HG03575 (cell line): ENCODE measurements at regions not wholly inside any gene's neighbourhood (a gene's known extent, or its start where the extent isn't known, plus 50 kb on each side); places are given as distances from the start of the nearest gene placed in this dataset.

ENCODE experiments used
- ATAC-seq: cut with Tn5 transposase; IDR thresholded peaks from one replicate; pipeline ENCODE4 v1.9.1; 2021; ENCODE audit not compliant: unreplicated experiment, insufficient number of reproducible peaks, low FRiP score; ENCODE audit errors: extremely low read depth

DNA sequence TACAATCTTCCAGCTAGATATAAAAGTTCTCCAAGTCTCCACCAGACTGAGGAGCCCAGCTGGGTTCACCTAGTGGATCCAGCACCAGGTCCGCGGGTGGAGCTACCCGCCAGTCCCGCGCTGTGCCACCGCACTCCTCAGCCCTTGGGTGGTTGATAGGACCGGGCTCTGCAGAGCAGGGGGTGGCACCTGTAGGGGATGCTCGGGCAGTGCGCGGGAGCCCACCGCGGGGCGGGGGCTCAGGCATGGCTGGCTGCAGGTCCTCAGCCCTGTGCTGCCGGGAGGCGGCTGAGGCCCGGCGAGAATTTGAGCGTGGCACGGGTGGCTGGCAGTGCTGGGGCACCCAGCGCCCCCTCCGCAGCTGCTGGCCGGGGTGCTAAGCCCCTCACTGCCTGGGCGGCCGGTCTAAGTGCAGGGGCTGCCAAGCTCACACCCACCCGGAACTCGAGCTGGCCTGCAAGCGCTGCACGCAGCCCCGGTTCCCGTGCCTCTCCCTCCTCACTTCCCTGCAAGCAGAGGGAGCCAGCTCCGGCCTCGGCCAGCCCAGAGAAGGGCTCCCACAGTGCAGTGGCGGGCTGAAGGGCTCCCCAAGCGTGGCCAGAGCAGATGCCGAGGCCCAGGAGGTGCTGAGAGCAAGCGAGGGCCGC lies 542.8 kb upstream of the PCDH9 start:
- no peak for ATAC-seq

DNA sequence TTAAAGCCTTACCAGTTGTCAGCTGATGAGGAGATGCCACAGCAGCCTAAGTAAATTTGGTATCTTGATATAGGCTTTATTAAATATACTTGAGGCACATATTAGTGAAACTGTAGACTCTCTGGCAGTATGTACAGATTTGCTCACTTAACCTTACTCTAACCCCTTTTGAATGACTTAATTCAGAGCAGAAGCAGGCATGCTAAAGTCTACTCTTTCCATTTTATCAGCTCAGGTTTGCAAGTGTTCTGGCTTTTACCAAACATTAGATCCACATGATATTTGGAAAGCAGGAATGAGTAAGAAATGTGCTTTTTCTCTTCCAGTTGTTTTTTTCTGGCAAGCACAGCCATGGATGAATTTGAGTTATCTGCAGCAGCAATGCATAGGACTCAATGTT lies 541.0 kb upstream of the PCDH9 start:
- no peak for ATAC-seq

- ATAC-seq: no peak
Observed at GRCh38 chr13:67769987-67770341, 539.8 kb upstream of the PCDH9 start.

DNA sequence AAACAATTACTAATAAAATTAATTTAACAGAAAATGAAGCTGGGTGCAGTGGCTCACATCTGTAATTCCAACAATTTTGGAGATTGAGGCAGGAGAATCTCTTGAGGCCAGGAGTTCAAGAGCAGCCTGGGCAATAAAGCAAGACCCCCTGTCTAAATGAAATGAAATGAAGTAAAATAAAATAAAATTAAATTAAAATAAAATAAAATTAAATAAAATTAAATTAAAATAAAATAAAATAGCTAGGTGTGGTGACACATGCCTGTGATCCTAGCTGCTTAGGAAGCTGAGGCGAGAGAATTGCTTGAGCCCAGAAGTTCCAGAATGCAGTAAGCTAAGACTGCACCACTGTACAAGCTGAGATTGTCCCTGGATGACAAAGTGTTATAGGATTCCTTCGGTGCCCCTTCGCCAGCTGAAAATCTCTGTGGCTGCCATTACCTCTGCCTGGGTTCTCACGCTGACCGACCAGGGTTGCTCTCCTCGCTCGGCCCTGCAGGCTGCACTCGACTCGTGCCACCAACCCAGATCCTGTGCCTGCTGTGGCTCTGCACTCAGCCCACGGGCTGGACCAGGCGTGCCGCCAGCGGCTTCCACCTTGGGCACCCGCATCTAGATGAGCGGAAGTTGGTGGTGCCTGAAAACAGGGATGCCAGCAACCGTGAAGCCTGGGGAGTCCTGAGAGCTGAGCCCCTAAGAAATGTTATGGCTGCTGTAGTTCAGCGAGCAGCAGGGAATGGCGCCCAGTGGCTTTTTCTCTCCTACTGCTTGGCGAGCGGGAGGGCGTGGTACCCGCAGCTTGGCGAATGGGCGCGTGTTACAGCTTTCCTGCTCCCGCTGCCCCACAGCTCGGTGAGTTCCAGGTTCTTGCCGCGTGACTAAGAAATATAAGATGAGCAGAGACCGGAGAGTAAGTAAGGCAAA lies 539.2 kb upstream of the PCDH9 start:
- ATAC-seq: no peak

- ATAC-seq: no peak
Observed at GRCh38 chr13:67763984-67764383, 533.8 kb upstream of the PCDH9 start.

DNA sequence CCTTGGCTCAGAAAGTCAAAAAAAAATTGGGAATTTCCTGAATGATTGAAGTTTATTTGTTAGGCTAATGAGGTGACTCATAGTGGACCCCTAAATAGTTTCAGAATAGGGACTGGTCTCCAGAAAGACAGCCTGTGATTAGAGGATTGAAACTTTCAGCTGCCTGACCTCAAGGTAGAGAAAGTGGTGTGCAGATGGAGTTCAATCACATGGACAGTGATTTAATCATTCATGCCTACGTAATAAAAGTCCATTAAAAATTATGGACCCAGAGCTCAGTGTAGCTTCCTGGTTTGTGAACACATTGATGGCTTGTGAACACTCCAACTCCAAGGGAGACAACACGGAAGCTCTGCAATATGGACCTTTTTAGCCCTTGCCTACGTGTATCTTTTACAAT lies 533.2 kb upstream of the PCDH9 start:
- ATAC-seq: no peak

GRCh38 chr13:67758975-67759374 lies 528.8 kb upstream of the PCDH9 start:
- no peak for ATAC-seq

DNA sequence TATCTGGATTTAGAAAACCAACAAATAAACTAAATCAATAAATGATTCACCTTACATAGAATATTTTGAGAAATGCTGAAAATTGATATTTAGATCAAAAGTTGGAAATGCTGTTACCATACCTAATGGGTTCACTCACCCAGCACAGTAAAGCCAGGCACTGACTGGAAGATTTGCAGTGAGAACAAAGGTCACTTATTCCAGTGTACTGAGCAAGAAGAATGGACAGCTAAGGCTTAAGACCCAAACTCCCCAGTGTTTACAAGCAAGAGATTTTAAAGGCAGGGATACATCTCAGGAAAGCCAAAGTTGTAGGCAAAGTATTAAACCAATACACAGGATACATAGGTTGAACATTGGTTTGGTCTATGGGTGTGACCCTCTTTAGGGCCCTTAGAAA lies 523.9 kb upstream of the PCDH9 start:
- ATAC-seq: no peak

GRCh38 chr13:67752759-67753158 lies 522.6 kb upstream of the PCDH9 start:
- no peak for ATAC-seq

- no peak for ATAC-seq
Observed at GRCh38 chr13:67742478-67742877, 512.3 kb upstream of the PCDH9 start.

GRCh38 chr13:67740871-67741535 lies 510.9 kb upstream of the PCDH9 start:
- ATAC-seq: no peak

GRCh38 chr13:67736646-67737420 lies 506.7 kb upstream of the PCDH9 start:
- no peak for ATAC-seq

- no peak for ATAC-seq
Observed at GRCh38 chr13:67735651-67736050, 505.5 kb upstream of the PCDH9 start.

DNA sequence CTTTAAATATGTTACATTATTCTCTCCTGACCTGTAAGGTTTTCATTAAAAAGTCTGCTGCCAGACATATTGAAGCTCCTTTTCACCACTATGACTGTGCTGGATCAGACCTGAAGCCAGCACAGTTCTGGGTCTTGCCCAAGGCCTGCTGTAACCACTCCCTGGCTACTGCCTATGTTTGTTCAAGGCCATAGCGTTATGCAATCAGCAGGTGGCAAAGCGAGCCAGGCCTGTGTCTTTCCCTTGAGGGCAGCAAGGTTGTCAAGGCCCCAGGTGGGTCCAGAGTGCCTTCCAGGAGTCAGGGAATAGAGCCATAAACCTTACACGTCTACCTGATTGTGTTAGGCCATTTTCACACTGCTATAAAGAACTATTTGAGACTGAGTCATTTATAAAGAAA lies 496.8 kb upstream of the PCDH9 start:
- ATAC-seq: no peak

DNA sequence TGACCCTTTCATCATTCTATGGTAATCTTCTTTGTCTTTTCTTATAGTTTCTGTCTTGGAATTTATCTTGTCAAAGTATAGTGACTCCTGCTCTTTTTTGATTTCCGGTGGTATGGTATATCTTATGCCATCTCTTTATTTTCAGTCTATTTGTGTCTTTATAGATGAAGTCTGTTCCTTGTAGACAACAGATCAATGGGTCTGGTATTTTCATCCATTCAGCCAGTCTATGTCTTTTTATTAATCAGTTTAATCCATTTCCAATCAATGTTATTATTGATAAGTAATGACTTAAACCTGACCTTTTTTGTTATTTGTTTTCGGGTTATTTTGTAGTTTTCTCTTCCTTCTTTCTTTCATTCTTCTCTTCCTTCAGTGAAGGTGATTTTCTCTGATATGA lies 495.9 kb upstream of the PCDH9 start:
- no peak for ATAC-seq

DNA sequence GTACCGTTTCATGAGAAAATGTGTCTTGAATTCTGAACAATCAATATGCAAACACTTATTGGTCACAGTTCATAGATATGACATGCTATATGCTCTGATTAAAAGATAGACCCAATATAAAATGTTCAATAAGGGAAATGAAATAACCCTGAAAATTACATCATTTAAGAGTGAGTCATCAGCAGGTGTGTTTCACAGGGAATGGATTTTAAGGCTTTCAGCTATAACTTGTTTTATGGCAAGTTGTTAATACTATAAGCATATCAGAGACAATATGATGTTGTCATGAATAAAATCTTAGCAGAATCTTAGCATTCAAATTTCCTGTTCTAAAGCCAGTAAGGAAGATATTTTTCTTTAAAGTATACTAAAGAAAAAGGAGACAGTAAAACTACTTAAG lies 483.4 kb upstream of the PCDH9 start:
- no peak for ATAC-seq

GRCh38 chr13:67696775-67697174 lies 466.6 kb upstream of the PCDH9 start:
- ATAC-seq: no peak

GRCh38 chr13:67664502-67664901 lies 434.4 kb upstream of the PCDH9 start:
- ATAC-seq: no peak

DNA sequence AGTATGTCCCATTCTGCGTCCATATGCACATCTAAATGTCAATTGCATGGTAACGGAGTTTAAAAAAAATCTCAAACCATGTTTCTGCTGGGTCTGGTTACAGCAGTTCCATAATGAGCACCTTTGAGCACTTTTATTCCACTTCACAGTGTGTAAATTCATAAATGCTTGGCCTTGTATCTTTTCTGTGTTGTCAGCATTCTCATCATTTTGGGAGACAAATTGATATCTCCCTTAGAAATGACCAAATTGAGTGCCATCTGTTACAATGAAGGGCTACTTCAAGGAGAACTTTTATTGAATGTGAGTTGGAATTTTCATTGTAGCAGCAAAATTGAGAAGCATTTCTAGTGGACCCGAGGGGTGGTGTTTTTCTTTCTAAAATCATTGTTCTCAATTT lies 432.9 kb upstream of the PCDH9 start:
- ATAC-seq: no peak
